HEK293 (cell line): ENCODE measurements at regions not wholly inside any gene's neighbourhood (a gene's known extent, or its start where the extent isn't known, plus 50 kb on each side); places are given as distances from the start of the nearest gene placed in this dataset.

Experiments
- CTCF ChIP-seq: fragments of 450-650 bp; formaldehyde crosslinking; IDR thresholded peaks from 2 replicates; pipeline ENCODE4 v1.5.1; 2016; ENCODE audit warnings: missing biosample characterization, missing genetic modification characterization
- SP2 ChIP-seq: fragments of 450-650 bp; formaldehyde crosslinking; IDR thresholded peaks from 2 replicates; pipeline ENCODE4 v1.5.1; 2016; ENCODE audit warnings: missing biosample characterization, missing genetic modification characterization
- ZBTB6 ChIP-seq: fragments of 450-650 bp; formaldehyde crosslinking; IDR thresholded peaks from 2 replicates; pipeline ENCODE4 v1.5.1; 2017; ENCODE audit warnings: missing biosample characterization, missing genetic modification characterization
- ZIC2 ChIP-seq: fragments of 450-650 bp; formaldehyde crosslinking; IDR thresholded peaks from 2 replicates; pipeline ENCODE4 v1.5.1; 2016; ENCODE audit warnings: missing biosample characterization, missing genetic modification characterization
- ZNF10 ChIP-seq: fragments of 450-650 bp; formaldehyde crosslinking; IDR thresholded peaks from 2 replicates; pipeline ENCODE4 v1.5.1; 2017; ENCODE audit warnings: missing biosample characterization, missing genetic modification characterization
- ZNF18 ChIP-seq: fragments of 450-650 bp; formaldehyde crosslinking; IDR thresholded peaks from 2 replicates; pipeline ENCODE4 v1.5.1; 2016; ENCODE audit warnings: missing biosample characterization, missing genetic modification characterization
- ZNF335 ChIP-seq: fragments of 450-650 bp; formaldehyde crosslinking; conservative IDR thresholded peaks from 2 replicates; pipeline ENCODE4 v1.5.1; 2016; ENCODE audit warnings: missing biosample characterization, missing genetic modification characterization
- ZNF350 ChIP-seq: fragments of 450-650 bp; formaldehyde crosslinking; IDR thresholded peaks from 2 replicates; pipeline ENCODE4 v1.5.0; 2017; ENCODE audit warnings: missing biosample characterization, mild to moderate bottlenecking, missing genetic modification characterization
- ZNF571 ChIP-seq: fragments of 450-650 bp; formaldehyde crosslinking; IDR thresholded peaks from 2 replicates; pipeline ENCODE4 v1.5.0; 2017; ENCODE audit warnings: missing biosample characterization, missing genetic modification characterization
- ZNF623 ChIP-seq: fragments of 450-650 bp; formaldehyde crosslinking; IDR thresholded peaks from 2 replicates; pipeline ENCODE4 v1.5.1; 2016; ENCODE audit warnings: missing biosample characterization, missing genetic modification characterization
- ZNF670 ChIP-seq: fragments of 450-650 bp; formaldehyde crosslinking; IDR thresholded peaks from 2 replicates; pipeline ENCODE4 v1.5.1; 2016; ENCODE audit warnings: missing biosample characterization, missing genetic modification characterization, low read depth

DNA sequence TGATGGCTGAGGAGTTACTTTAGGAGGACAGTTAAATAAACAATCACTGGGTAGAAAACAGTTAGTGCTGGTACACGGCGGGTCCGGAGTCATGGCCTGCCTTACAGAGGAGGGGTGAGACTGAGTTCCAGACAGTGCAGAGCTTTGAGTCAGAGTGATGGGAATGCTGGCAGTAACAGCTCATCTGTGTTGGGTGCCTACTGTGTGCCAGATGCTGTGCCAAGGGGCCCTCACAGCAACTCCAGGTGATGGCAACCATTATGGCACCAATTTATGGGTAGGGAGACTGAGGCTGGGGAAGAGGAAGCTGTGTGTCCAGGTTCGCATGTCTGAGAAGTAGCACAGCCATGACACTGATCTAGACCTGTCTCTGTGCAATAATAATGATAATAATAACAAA lies 132.6 kb downstream of the CEBPB start:
- TF ChIP-seq ZNF18 (tag by site-specific recombination) (no peak), ZNF670 (tag by site-specific recombination) (no peak), ZNF350 (tag by site-specific recombination) (no peak), ZNF10 (tag by site-specific recombination) (no peak), SP2 (no peak), ZBTB6 (tag by site-specific recombination) (no peak), CTCF (tag by site-specific recombination) (no peak), ZNF335 (tag by site-specific recombination) (no peak), ZNF571 (no peak), ZNF623 (tag by site-specific recombination) (no peak), ZIC2 (no peak)
